ENCODE measurements at regions not wholly inside any gene's neighbourhood (a gene's known extent, or its start where the extent isn't known, plus 50 kb on each side); places are given as distances from the start of the nearest gene placed in this dataset.
"Not testable (repeated sequence)": the region's sequence is repeated elsewhere in the genome, so short reads cannot be mapped to it uniquely, and the experiment has no call there.

- DNase-seq: peak; percentile 73
Measured at GRCh38 chr1:76687307-76688175, 179.7 kb upstream of the ST6GALNAC5 start.

GRCh38 chr1:76690766-76691165 lies 176.5 kb upstream of the ST6GALNAC5 start:
- no peak for DNase-seq

GRCh38 chr1:76695535-76695934 lies 171.7 kb upstream of the ST6GALNAC5 start:
- DNase-seq: no peak

GRCh38 chr1:76697361-76697760 lies 169.9 kb upstream of the ST6GALNAC5 start:
- no peak for DNase-seq

GRCh38 chr1:76699646-76700045 lies 167.6 kb upstream of the ST6GALNAC5 start:
- not testable (repeated sequence) for DNase-seq

GRCh38 chr1:76700200-76700599 lies 167.1 kb upstream of the ST6GALNAC5 start:
- DNase-seq: not testable (repeated sequence)

GRCh38 chr1:76705560-76705959 lies 161.7 kb upstream of the ST6GALNAC5 start:
- no peak for DNase-seq

GRCh38 chr1:76713535-76713934 lies 153.7 kb upstream of the ST6GALNAC5 start:
- no peak for DNase-seq

GRCh38 chr1:76715474-76715873 lies 151.8 kb upstream of the ST6GALNAC5 start:
- DNase-seq: no peak

- no peak for DNase-seq
Measured at GRCh38 chr1:76723949-76724348, 143.3 kb upstream of the ST6GALNAC5 start.

- no peak for DNase-seq
Measured at GRCh38 chr1:76724816-76725215, 142.5 kb upstream of the ST6GALNAC5 start.

GRCh38 chr1:76725864-76726619 lies 141.2 kb upstream of the ST6GALNAC5 start:
- DNase-seq: no peak

GRCh38 chr1:76727520-76727919 lies 139.8 kb upstream of the ST6GALNAC5 start:
- DNase-seq: no peak

- DNase-seq: no peak
Measured at GRCh38 chr1:76729142-76729541, 138.1 kb upstream of the ST6GALNAC5 start.

GRCh38 chr1:76730027-76730426 lies 137.3 kb upstream of the ST6GALNAC5 start:
- DNase-seq: no peak

GRCh38 chr1:76738355-76738754 lies 128.9 kb upstream of the ST6GALNAC5 start:
- not testable (repeated sequence) for DNase-seq

GRCh38 chr1:76740956-76741355 lies 126.3 kb upstream of the ST6GALNAC5 start:
- DNase-seq: not testable (repeated sequence)

GRCh38 chr1:76744989-76745388 lies 122.3 kb upstream of the ST6GALNAC5 start:
- no peak for DNase-seq

- no peak for DNase-seq
Measured at GRCh38 chr1:76746206-76746605, 121.1 kb upstream of the ST6GALNAC5 start.

- no peak for DNase-seq
Measured at GRCh38 chr1:76754730-76755129, 112.5 kb upstream of the ST6GALNAC5 start.

GRCh38 chr1:76759171-76759860 lies 108.0 kb upstream of the ST6GALNAC5 start:
- DNase-seq: no peak

- DNase-seq: no peak
Measured at GRCh38 chr1:76759950-76760349, 107.3 kb upstream of the ST6GALNAC5 start.

GRCh38 chr1:76763738-76764137 lies 103.5 kb upstream of the ST6GALNAC5 start:
- DNase-seq: no peak

Data from NCI-H1048 (cell line).